Sigmoid colon (tissue), 6 donors: ENCODE measurements at regions not wholly inside any gene's neighbourhood (a gene's known extent, or its start where the extent isn't known, plus 50 kb on each side); places are given as distances from the start of the nearest gene placed in this dataset.

Experiments used
- DNase-seq: peaks from one replicate; pipeline ENCODE4 v3.0.0-alpha.2; 2019
- H3K27ac ChIP-seq, 4 donors: fragments of 200-600 bp; sonication (generic); one replicate each; pipeline ENCODE4 v1.5.1; 2016 to 2019; ENCODE audit warnings: mild to moderate bottlenecking in 1 of 4
- H3K27me3 ChIP-seq, 3 donors: fragments of 200-600 bp; sonication (generic); one replicate each; pipeline ENCODE4 v1.5.1; 2019; ENCODE audit warnings: mild to moderate bottlenecking in 1 of 3
- H3K36me3 ChIP-seq, 4 donors: fragments of 200-600 bp; sonication (generic); one replicate each; pipeline ENCODE4 v1.5.1; 2016 to 2019
- H3K4me1 ChIP-seq, 4 donors: fragments of 200-600 bp; sonication (generic); one replicate each; pipeline ENCODE4 v1.5.1; 2017 to 2019
- H3K4me3 ChIP-seq, 4 donors: fragments of 200-600 bp; sonication (generic); one replicate each; pipeline ENCODE4 v1.5.1; 2017 to 2019; ENCODE audit warnings: mild to moderate bottlenecking in 2 of 4, moderate library complexity in 1 of 4
- H3K9me3 ChIP-seq, 4 donors: fragments of 200-600 bp in 3 of 4; sonication (generic) in 3 of 4; one replicate each; pipeline versions ENCODE4 v1.5.1 to v1.6.1; 2013 to 2019
- CTCF ChIP-seq, 4 experiments: fragments of 450-650 bp in 3 of 4; fragments of 200-600 bp in 1 of 4; IDR thresholded peaks; one replicate each; pipeline ENCODE4 v1.5.1; 2016 to 2019; ENCODE audit warnings: antibody characterized with exemption in 4 of 4, mild to moderate bottlenecking in 3 of 4, moderate library complexity in 2 of 4
- EP300 ChIP-seq, 4 donors: sonication (generic); formaldehyde crosslinking; IDR thresholded peaks; one replicate each; pipeline ENCODE4 v1.6.1; 2017; ENCODE audit warnings: antibody characterized with exemption in 4 of 4
- POLR2A ChIP-seq, 2 donors: fragments of 450-650 bp; IDR thresholded peaks; one replicate each; pipeline ENCODE4 v1.6.1; 2016; ENCODE audit warnings: antibody characterized with exemption in 2 of 2, mild to moderate bottlenecking in 2 of 2, moderate library complexity in 2 of 2
- POLR2AphosphoS5 ChIP-seq, 4 donors: sonication (generic); formaldehyde crosslinking; IDR thresholded peaks; one replicate each; pipeline ENCODE4 v1.6.1; 2017; ENCODE audit warnings: antibody characterized with exemption in 4 of 4
- WGBS, 2 donors: extraction: QIAGEN DNeasy Blood & Tissue Kit; methylation state at CpG; one replicate each; pipeline ENCODE4 v1.1.7; 2013; 5-methylcytosine and 5-hydroxymethylcytosine counted together
- intact Hi-C: fragments of 100-400 bp; cut with DNase I; formaldehyde crosslinking; loops from one replicate; pipeline ENCODE4 v1.15.1; 2023
- donor health status: healthy with polysubstance abuse.
- donor health status: healthy.

- Histone ChIP-seq H3K4me3 (no peak overlapping the region), H3K27ac (no peak overlapping the region), H3K27me3 (no peaks in the 10 kb centered on the region), H3K4me1 (no peaks in the 10 kb centered on the region), H3K9me3 (no peaks in the 10 kb centered on the region), H3K36me3 (no peaks in the 10 kb centered on the region)
- TF ChIP-seq POLR2AphosphoS5 (IDR thresholded peaks at IDR 0.05), result no peak
- DNase-seq, result no peak
- 85 to 94% methylated on average over 1 of the region's 1 CpG for WGBS, 2 donors
- intact Hi-C loops, result no loop called here
Observed at GRCh38 chr2:82084679-82085392, 1780.3 kb upstream of the LRRTM1 start.

GRCh38 chr2:82075875-82076274, 1771.3 kb upstream of the LRRTM1 start:
- intact Hi-C loops, result no loop called here
- 89 to 90% methylated on average over 2 of the region's 2 CpGs for WGBS, 2 donors
- DNase-seq, result no peak
- Histone ChIP-seq H3K27ac (no peak overlapping the region), H3K4me3 (no peak overlapping the region), H3K27me3 (no peaks in the 10 kb centered on the region), H3K4me1 (no peaks in the 10 kb centered on the region), H3K9me3 (no peaks in the 10 kb centered on the region), H3K36me3 (no peaks in the 10 kb centered on the region)
- TF ChIP-seq POLR2A (IDR thresholded peaks at IDR 0.05) (no peak), CTCF (IDR thresholded peaks at IDR 0.05) (no peak), EP300 (IDR thresholded peaks at IDR 0.05) (no peak), POLR2AphosphoS5 (IDR thresholded peaks at IDR 0.05) (no peak)

GRCh38 chr2:82062463-82062862, 1757.9 kb upstream of the LRRTM1 start:
- intact Hi-C loops, result no loop called here
- TF ChIP-seq POLR2AphosphoS5 (IDR thresholded peaks at IDR 0.05) (no peak), POLR2A (IDR thresholded peaks at IDR 0.05) (no peak), CTCF (IDR thresholded peaks at IDR 0.05) (no peak), EP300 (IDR thresholded peaks at IDR 0.05) (no peak)
- Histone ChIP-seq H3K4me1 (no peaks in the 10 kb centered on the region), H3K9me3 (peaks cover 0 to 3% (median 0%) of the 10 kb centered on the region in 4 donors), H3K4me3 (no peak overlapping the region), H3K27ac (no peak overlapping the region), H3K27me3 (no peaks in the 10 kb centered on the region), H3K36me3 (no peaks in the 10 kb centered on the region)
- 54 to 74% methylated on average over 2 of the region's 2 CpGs for WGBS, 2 donors
- DNase-seq, result no peak

- intact Hi-C loops, result no loop called here
Observed at GRCh38 chr2:82055846-82056245, 1751.3 kb upstream of the LRRTM1 start.

GRCh38 chr2:82043867-82044266, 1739.3 kb upstream of the LRRTM1 start:
- no peak for DNase-seq
- Histone ChIP-seq H3K27ac (no peak overlapping the region), H3K27me3 (no peaks in the 10 kb centered on the region), H3K36me3 (no peaks in the 10 kb centered on the region), H3K9me3 (peaks cover 0 to 2% (median 0%) of the 10 kb centered on the region in 4 donors), H3K4me1 (no peaks in the 10 kb centered on the region), H3K4me3 (no peak overlapping the region)
- intact Hi-C loops, result no loop called here
- 77 to 85% methylated on average over 2 of the region's 2 CpGs for WGBS, 2 donors
- TF ChIP-seq POLR2AphosphoS5 (IDR thresholded peaks at IDR 0.05), result no peak
- no peak for TF ChIP-seq EP300 (IDR thresholded peaks at IDR 0.05)

More at GRCh38 chr2:82055846-82056245, 1751.3 kb upstream of the LRRTM1 start:
- no peak overlapping the region for H3K4me3 ChIP-seq
- no peak overlapping the region for H3K27ac ChIP-seq
- no peak for TF ChIP-seq POLR2A (IDR thresholded peaks at IDR 0.05)
- no peak for TF ChIP-seq EP300 (IDR thresholded peaks at IDR 0.05)
- no peak for TF ChIP-seq POLR2AphosphoS5 (IDR thresholded peaks at IDR 0.05)
- TF ChIP-seq CTCF (IDR thresholded peaks at IDR 0.05), result no peak
- H3K9me3 ChIP-seq, result no peaks in the 10 kb centered on the region
- no peaks in the 10 kb centered on the region for H3K4me1 ChIP-seq
- no peak for DNase-seq
- H3K36me3 ChIP-seq, result no peaks in the 10 kb centered on the region
- H3K27me3 ChIP-seq, result no peaks in the 10 kb centered on the region
- WGBS, 2 donors, result 44 to 60% methylated on average over 4 of the region's 4 CpGs
